Heart left ventricle (tissue), 13 donors: ENCODE measurements at regions not wholly inside any gene's neighbourhood (a gene's known extent, or its start where the extent isn't known, plus 50 kb on each side); places are given as distances from the start of the nearest gene placed in this dataset.

ENCODE experiments used
- CTCF ChIP-seq, 12 donors: fragments of 200-600 bp; sonication (generic) in 4 of 12; IDR thresholded peaks; one replicate each; pipeline versions ENCODE4 v1.5.0 to v1.8.0; 2018 to 2022; ENCODE audit warnings: antibody characterized with exemption in 12 of 12, mild to moderate bottlenecking in 5 of 12
- POLR2A ChIP-seq, 2 donors: fragments of 450-650 bp; IDR thresholded peaks; one replicate each; pipeline ENCODE4 v1.6.1; 2017; ENCODE audit warnings: antibody characterized with exemption in 2 of 2, mild to moderate bottlenecking in 2 of 2, moderate library complexity in 2 of 2
- donor health status: ischemic (EF 13 %, LVEDD 7.1; RV severe dilation, severe dysfunction).
- donor health status: DM: no; HTN: yes; CAD: no.
- donor health status: DM: no; HTN: no; CAD: no.
- donor health status: ischemic (EF 25% LVEDD 6.9; RV normal size, moderate dysfunction).
- donor health status: ischemic (EF 25% LVEDD 5.7; RV mildly dilated, moderate dysfunction).
- donor health status: ischemic (EF 35%, LVEDD 5.7; RV mildly dilated, moderate dysfunction).
- donor health status: nonischemic (EF 11% LVEDD 7.7; RV severe dilation, severe dysfunction).
- donor health status: DM: yes; HTN: yes; CAD: no.
- donor health status: PGD.
- donor health status: ischemic (EF 29% LVEDD 5.4; RV normal size, mild dysfunction).
- donor health status: nonischemic (EF 23%, LVEDD 6.1; RV moderate dilation, normal function).

- TF ChIP-seq CTCF (IDR thresholded peaks at IDR 0.05) (no peak), POLR2A (IDR thresholded peaks at IDR 0.05) (no peak)
Observed at GRCh38 chr7:25777969-25778708, 373.9 kb upstream of the NFE2L3 start.
